HepG2 (cell line): ENCODE measurements at regions not wholly inside any gene's neighbourhood (a gene's known extent, or its start where the extent isn't known, plus 50 kb on each side); places are given as distances from the start of the nearest gene placed in this dataset.

Experiments
- CTCF ChIP-seq: sonication (generic); formaldehyde crosslinking; IDR thresholded peaks from 2 replicates; pipeline ENCODE4 v1.5.0; 2020; ENCODE audit warnings: mild to moderate bottlenecking, missing genetic modification reagents, moderate library complexity
- ETV6 ChIP-seq: sonication (generic); formaldehyde crosslinking; conservative IDR thresholded peaks from 2 replicates; pipeline ENCODE4 v1.4.0; 2020; ENCODE audit warnings: missing genetic modification reagents
- GABPA ChIP-seq, 2 experiments: IDR thresholded peaks; 2 replicates each; pipeline ENCODE4 v1.6.1; 2011 to 2016; ENCODE audit warnings: low read depth in 2 of 2, low read length in 1 of 2, missing biosample characterization in 1 of 2, missing genetic modification characterization in 1 of 2
- NRL ChIP-seq: sonication (generic); formaldehyde crosslinking; IDR thresholded peaks from 2 replicates; pipeline ENCODE4 v1.5.0; 2020; ENCODE audit warnings: missing genetic modification reagents, mild to moderate bottlenecking, moderate library complexity, borderline replicate concordance
- PRDM15 ChIP-seq: sonication (generic); formaldehyde crosslinking; IDR thresholded peaks from 2 replicates; pipeline ENCODE4 v1.4.0; 2020; ENCODE audit warnings: missing genetic modification reagents
- SMAD1 ChIP-seq: sonication (generic); formaldehyde crosslinking; IDR thresholded peaks from 2 replicates; pipeline ENCODE4 v1.4.0; 2020; ENCODE audit warnings: missing genetic modification reagents, low read depth, mild to moderate bottlenecking, borderline replicate concordance
- SMAD3 ChIP-seq: sonication (generic); formaldehyde crosslinking; IDR thresholded peaks from 2 replicates; pipeline ENCODE4 v1.4.0; 2020; ENCODE audit warnings: missing genetic modification reagents
- SNAI1 ChIP-seq: sonication (generic); formaldehyde crosslinking; IDR thresholded peaks from 2 replicates; pipeline ENCODE4 v1.5.0; 2020; ENCODE audit warnings: mild to moderate bottlenecking, missing genetic modification reagents, borderline replicate concordance
- SP1 ChIP-seq, 2 experiments: fragments of 450-650 bp in 1 of 2; sonication (generic) in 1 of 2; formaldehyde crosslinking in 1 of 2; IDR thresholded peaks; 2 replicates each; pipeline versions ENCODE4 v1.4.0 to v1.6.1; 2016 to 2020; ENCODE audit warnings: missing genetic modification reagents in 1 of 2
- TAF15 ChIP-seq: fragments of 200-400 bp; formaldehyde crosslinking; IDR thresholded peaks from one replicate; pipeline ENCODE4 v1.6.1; 2018; ENCODE audit warnings: mild to moderate bottlenecking, low read depth, low read length; ENCODE audit not compliant: poor library complexity, severe bottlenecking
- YY1 ChIP-seq: IDR thresholded peaks from 2 replicates; pipeline ENCODE4 v1.6.1; 2011; ENCODE audit warnings: low read length, low read depth, moderate library complexity, mild to moderate bottlenecking; ENCODE audit not compliant: insufficient read depth, insufficient replicate concordance
- ZNF207 ChIP-seq: fragments of 450-650 bp; IDR thresholded peaks from 2 replicates; pipeline ENCODE4 v1.6.1; 2016; ENCODE audit warnings: antibody characterized with exemption, borderline replicate concordance

DNA sequence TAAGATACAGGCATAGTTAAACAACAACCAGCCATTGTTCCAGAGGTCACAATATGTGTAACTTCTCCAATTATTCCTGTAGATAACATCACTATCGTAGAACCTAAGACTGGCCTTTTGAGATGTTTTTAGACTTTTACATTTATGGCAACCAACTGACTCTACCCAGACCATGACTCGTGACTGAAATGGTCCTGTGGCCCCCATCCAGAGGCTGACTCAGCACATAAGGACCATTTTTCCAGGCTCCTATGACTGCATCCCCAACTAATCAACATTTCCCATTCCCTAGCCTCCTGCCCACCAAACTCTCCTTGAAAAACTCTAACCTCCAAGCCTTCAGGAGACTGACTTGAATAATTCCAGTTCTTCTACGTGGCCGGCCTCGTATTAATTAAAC is 52.6 kb upstream of the NID2 start:
- no peak for TF ChIP-seq ETV6 (CRISPR knock-in tag)
- no peak for TF ChIP-seq SMAD1 (CRISPR knock-in tag)
- TF ChIP-seq SNAI1 (CRISPR knock-in tag), result no peak
- no peak for TF ChIP-seq CTCF
- no peak for TF ChIP-seq NRL (CRISPR knock-in tag)
- TF ChIP-seq GABPA (IDR thresholded peaks at IDR 0.05; ENCODE audit: low read depth, low read length), result no peak
- no peak for TF ChIP-seq GABPA (CRISPR knock-in tag; IDR thresholded peaks at IDR 0.05; ENCODE audit: low read depth)
- no peak for TF ChIP-seq YY1
- TF ChIP-seq SP1 (IDR thresholded peaks at IDR 0.05), result no peak
- no peak for TF ChIP-seq SP1 (CRISPR knock-in tag; IDR thresholded peaks at IDR 0.05)
- TF ChIP-seq ZNF207, result no peak
- TF ChIP-seq TAF15, result no peak
- no peak for TF ChIP-seq SMAD3
- TF ChIP-seq PRDM15, result no peak
